GM18861 (cell line): ENCODE measurements at regions not wholly inside any gene's neighbourhood (a gene's known extent, or its start where the extent isn't known, plus 50 kb on each side); places are given as distances from the start of the nearest gene placed in this dataset.

Experiments
- ATAC-seq: cut with Tn5 transposase; IDR thresholded peaks from one replicate; pipeline ENCODE4 v1.9.1; 2021; ENCODE audit not compliant: unreplicated experiment

GRCh38 chr2:33766175-33766574 is 167.1 kb upstream of the FAM98A start:
- no peak for ATAC-seq

GRCh38 chr2:33765122-33765521 is 166.0 kb upstream of the FAM98A start:
- no peak for ATAC-seq

DNA sequence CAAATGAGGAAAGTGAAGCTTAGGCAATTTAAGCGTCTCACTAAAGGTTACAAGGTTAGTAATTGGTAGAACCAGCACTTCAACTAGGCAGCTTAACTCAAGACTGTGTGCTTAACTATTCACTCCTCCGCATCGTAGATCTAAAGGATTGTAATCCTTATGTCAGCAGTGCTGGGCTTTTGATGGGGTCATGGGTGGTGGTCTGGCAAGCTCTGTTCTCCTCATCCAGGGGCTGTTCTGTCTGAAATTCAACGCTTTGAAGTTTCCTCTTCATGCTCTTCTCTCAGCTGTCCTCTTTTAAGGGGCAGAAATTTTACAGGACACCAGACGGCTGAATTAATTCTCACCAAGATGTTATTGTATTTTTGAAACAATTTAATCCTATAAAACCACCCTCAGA is 165.5 kb upstream of the FAM98A start:
- ATAC-seq = no peak

DNA sequence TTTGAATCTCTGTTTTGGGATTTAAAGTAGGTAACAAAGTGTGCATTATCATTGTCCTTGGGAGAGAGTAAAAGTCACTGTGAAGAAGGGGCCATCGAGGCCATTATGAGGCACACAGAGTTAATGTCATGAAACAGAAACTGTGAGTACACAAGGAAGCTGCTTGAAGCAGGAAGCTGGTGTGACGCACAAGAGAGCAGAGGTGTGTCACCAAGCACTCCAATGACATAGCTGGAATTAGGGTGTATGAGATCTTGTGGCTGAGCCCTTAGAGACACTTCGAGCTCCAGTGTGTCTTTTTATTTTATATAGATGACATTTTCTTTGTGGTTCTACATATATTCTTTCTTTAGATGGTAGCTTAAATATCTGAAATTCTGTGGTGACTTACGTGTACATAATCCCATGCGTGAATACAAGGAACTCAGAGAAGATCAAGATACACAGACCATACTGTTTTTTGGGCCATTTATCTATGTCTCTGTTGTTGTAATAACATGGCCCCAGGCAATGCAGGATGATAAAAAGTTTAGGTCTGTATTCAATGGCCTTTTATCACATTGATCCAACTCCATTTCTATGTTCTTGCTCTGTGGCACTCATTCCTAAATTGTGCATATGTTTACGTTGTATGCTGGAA is 164.7 kb upstream of the FAM98A start:
- ATAC-seq = no peak

- ATAC-seq = no peak
Measured at GRCh38 chr2:33762636-33763035, 163.5 kb upstream of the FAM98A start.

- ATAC-seq = no peak
Measured at GRCh38 chr2:33746208-33746800, 147.2 kb upstream of the FAM98A start.

GRCh38 chr2:33735096-33735495 is 136.0 kb upstream of the FAM98A start:
- no peak for ATAC-seq

DNA sequence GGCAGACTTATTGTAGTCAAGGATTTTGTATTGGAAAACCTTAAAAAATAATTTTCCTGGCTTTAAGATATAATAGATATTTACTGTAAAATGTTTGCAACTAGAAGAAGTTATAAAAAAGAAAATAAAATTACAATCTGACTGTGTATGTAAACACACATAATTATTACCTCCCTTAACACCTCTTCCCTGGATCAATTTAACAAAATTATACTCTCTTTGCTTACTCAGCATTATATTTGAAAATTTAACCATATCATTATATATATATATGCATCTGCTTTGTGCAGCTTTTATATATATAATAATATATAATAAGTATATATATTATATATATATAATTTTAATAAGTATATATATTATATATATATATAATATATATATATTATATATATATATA is 131.7 kb upstream of the FAM98A start:
- ATAC-seq = no peak

- ATAC-seq = no peak
Measured at GRCh38 chr2:33730193-33730592, 131.1 kb upstream of the FAM98A start.

GRCh38 chr2:33729353-33729752 is 130.3 kb upstream of the FAM98A start:
- no peak for ATAC-seq

DNA sequence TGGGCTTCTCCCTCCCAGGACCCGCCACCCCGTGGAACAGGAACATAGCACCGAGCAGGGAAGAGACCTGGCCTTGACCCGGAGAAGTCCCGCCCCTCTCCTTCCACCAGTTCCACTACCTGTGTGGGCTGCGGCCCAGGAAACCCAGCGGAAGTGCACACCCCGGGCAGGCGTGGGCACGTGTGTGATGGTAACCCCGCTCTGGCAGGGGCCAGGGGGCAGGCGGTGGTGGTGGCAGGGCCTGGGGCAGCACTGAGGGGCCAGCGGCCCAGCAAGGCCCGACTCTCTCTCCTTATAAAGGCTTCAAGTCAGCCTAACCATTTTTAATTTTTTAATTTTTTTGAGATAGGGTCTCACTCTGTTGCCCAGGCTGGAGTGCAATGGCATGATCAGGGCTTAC is 129.0 kb upstream of the FAM98A start:
- no peak for ATAC-seq

DNA sequence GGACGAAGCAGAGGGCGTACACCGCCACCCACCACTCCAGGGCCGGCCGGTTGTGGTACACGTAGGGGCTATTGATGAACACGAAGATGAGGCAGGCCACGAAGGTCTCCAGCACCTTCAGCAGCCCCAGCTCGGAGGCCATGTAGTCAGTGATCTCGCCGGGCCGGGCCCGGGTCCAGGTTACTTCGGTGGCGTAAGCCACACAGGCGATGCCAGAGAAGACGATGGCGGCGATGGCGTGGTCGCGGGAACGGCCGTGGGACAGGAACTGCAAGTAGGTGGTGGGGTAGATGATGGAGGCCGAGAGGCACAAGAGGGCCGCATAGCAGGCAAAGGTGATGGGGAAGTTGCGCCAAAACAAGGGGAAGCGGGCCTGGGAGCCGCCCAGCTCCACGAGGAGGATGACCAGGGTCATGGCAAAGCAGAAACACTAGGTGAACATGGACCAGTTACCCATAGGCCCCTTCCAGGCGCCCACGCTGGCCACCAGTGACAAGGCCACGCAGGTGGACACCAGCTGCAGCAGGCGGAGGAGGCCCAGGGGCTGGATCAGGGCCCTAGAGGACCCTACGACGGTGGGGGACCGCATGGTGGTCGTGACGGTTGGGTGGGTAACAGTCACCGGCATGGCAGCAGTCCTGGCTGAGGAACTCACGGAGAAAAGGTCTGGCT is 128.4 kb upstream of the FAM98A start:
- ATAC-seq = no peak

GRCh38 chr2:33726415-33726814 is 127.3 kb upstream of the FAM98A start:
- no peak for ATAC-seq

DNA sequence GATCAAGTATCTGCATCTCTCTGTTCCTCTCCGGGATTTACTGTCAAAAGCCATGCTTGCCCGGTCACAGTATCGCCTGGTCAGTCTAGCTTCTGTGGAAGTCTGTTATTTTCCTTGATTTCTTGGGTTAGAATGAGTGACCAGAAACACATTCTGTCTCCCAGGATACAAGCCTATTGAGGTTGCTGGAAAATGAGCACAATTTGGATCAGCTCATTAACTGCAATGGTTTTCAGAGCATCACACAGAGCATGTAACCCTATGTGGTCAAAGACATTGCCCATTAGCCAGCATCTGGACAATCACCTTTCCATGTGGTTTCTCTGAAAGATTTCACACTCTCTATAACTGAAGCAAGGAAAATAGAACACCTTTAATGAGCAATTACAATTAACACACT is 124.2 kb upstream of the FAM98A start:
- ATAC-seq = no peak

GRCh38 chr2:33719067-33719466 is 120.0 kb upstream of the FAM98A start:
- no peak for ATAC-seq

GRCh38 chr2:33712674-33713073 is 113.6 kb upstream of the FAM98A start:
- ATAC-seq = no peak

GRCh38 chr2:33709951-33710350 is 110.9 kb upstream of the FAM98A start:
- no peak for ATAC-seq

DNA sequence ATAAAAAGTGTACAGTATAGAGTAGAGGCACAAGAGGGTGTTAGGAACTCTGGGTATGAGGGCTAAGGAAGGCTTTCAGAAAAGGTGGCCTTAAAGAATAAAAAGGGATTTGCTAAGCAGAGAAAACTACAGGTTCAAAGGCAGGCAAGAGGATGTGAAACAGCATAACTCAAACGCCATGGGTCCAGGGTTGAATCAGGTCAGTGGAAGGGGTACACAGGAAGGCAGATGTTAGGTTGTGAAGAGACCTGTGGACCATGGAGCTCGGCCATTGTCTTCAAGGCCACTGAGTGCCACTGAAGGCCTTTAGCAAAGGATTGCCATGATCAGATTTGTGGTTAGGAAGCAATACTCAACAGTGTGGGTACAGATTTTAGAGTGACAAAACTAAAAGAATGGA is 108.2 kb upstream of the FAM98A start:
- ATAC-seq = no peak

DNA sequence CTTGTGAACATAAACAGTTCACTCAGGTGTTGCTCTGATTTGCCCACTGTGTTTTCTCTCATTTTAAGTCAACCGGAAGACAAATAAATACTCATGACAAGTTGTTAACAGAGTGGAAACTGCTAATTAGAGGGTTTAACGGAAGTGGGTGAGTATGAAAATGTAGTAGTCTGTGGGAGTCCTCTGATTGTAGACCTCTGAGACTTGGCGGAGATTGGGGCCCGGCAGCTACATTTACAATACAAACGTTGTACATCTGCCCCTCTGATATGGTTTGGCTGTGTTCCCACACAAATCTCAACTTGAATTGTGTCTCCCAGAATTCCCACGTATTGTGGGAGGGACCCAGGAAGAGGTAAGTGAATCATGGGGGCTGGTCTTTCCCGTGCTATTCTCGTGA is 107.3 kb upstream of the FAM98A start:
- ATAC-seq = no peak

- ATAC-seq = no peak
Measured at GRCh38 chr2:33704406-33704855, 105.3 kb upstream of the FAM98A start.

- ATAC-seq = no peak
Measured at GRCh38 chr2:33696234-33696633, 97.1 kb upstream of the FAM98A start.

GRCh38 chr2:33694904-33695303 is 95.8 kb upstream of the FAM98A start:
- ATAC-seq = no peak
